T-helper 2 cell treated with Interferon-gamma antibody and Interleukin-4, amounts not matched to agents 5 μg/mL and 100 μg/mL, for 36 hours (primary cell): ENCODE measurements at regions not wholly inside any gene's neighbourhood (a gene's known extent, or its start where the extent isn't known, plus 50 kb on each side); places are given as distances from the start of the nearest gene placed in this dataset.

ENCODE experiments used
- DNase-seq: peaks from one replicate; pipeline ENCODE4 v3.0.0; 2021; ENCODE audit warnings: low spot score
- H3K27ac Mint-ChIP-seq: one replicate; pipeline ENCODE4 v1.8.0; 2021; ENCODE audit warnings: mild to moderate bottlenecking, mixed read lengths
- H3K27me3 Mint-ChIP-seq: one replicate; pipeline ENCODE4 v1.8.0; 2021; ENCODE audit warnings: low read depth, mixed read lengths
- H3K36me3 Mint-ChIP-seq: one replicate; pipeline ENCODE4 v1.8.0; 2021; ENCODE audit warnings: low read depth, mixed read lengths
- H3K4me1 Mint-ChIP-seq: one replicate; pipeline ENCODE4 v1.8.0; 2021; ENCODE audit warnings: low read depth, mixed read lengths
- H3K4me3 Mint-ChIP-seq: one replicate; pipeline ENCODE4 v1.8.0; 2022; ENCODE audit warnings: mild to moderate bottlenecking, moderate library complexity, mixed read lengths
- H3K9me3 Mint-ChIP-seq: one replicate; pipeline ENCODE4 v1.8.0; 2021; ENCODE audit warnings: mixed read lengths

DNA sequence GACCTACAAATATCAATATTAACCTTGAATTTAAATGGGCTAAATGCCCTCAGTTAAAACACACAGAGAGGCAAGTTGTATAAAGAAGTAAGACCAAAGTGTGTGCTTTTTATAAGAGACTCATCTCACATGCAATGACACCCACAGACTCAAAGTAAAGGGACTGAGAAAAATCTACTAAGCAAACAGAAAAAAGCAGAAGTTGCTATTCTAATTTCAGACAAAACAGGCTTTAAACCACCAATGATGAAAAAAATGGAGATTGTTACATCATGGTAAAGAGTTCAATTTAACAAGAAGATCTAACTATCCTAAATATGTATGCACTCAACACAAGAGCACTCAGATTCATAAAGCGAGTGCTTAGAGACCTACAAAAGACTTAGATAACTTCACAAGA, 741.9 kb upstream of the MARCKS start:
- DNase-seq: no peak
- H3K27me3 Mint-ChIP-seq: no peaks in the 10 kb centered on the region
- no peaks in the 10 kb centered on the region for H3K4me1 Mint-ChIP-seq
- no peak overlapping the region for H3K4me3 Mint-ChIP-seq
- no peaks in the 10 kb centered on the region for H3K36me3 Mint-ChIP-seq
- no peak overlapping the region for H3K27ac Mint-ChIP-seq
- H3K9me3 Mint-ChIP-seq: peaks cover 9% of the 10 kb centered on the region

DNA sequence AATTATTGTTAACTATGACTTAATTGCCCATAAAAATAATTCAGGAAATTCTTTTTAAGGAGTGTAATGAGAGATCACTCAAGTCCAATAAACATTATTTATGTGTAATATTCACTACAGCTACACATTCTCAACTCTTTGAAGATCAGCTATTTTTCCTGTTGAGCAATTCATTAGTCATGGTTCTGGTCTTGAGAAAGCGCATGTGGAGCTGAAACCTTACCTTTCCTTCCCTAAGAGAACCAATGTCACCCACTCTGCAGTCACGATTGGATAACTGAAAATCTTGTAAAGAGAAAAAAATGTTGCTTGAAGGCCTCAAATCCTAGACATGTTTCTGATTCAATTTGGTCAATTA, 736.9 kb upstream of the MARCKS start:
- Mint-ChIP-seq H3K4me3 (no peak overlapping the region), H3K9me3 (no peaks in the 10 kb centered on the region), H3K27me3 (no peaks in the 10 kb centered on the region), H3K27ac (no peak overlapping the region), H3K4me1 (no peaks in the 10 kb centered on the region), H3K36me3 (no peaks in the 10 kb centered on the region)
- no peak for DNase-seq

DNA sequence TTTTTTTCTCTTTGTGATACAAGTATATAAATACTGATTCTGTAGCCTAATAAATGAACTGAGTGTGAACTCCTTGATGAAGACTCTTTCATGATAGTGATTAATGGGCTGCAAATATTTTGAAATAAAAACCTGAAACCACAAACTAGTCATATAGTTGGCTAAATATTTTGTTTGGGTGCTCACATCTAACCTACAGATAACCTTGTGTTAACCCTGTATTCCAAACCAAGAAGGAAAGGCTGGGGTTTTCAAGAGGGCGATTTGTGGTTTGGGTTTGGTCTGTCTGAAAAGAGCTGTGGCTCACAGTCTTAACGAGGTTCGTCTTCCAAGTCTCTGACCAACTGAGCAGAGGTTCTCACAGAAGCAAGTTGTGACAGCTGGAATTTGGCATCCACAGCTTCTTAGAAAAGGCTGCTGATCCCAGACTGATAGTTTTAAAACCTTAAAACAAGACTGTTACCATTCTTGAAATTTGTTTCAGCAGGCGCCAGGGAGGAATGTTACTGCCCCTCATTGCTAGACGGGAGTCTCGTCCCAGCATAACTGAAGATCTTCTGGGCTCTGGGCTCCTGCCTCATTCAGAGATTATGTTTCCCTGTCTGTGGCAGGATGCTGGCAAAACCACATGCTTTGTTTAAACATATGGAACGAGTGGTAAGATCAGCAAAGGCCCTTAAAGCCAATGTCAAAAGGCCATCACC, 736.4 kb upstream of the MARCKS start:
- no peak overlapping the region for H3K4me3 Mint-ChIP-seq
- H3K27ac Mint-ChIP-seq: no peak overlapping the region
- DNase-seq: no peak
- no peaks in the 10 kb centered on the region for H3K36me3 Mint-ChIP-seq
- H3K27me3 Mint-ChIP-seq: no peaks in the 10 kb centered on the region
- no peaks in the 10 kb centered on the region for H3K4me1 Mint-ChIP-seq
- no peaks in the 10 kb centered on the region for H3K9me3 Mint-ChIP-seq

DNA sequence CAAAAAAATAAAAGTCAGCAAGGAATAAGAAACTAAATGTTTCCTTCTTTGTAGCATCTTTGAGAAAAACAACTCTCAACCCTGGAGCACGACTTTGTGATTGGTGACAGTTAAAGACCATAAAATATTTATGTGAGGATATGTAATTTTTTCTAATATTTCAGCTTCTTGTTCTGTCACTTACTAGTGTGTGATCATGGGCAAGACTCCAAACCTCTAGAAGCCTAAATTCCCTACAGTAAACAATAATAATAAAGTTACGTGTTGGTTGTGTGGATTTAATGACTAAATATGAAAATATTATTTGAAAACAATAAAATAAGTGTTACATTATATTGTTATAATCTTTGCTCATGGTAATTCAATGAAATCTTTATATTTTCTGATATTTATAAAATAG, 735.6 kb upstream of the MARCKS start:
- no peaks in the 10 kb centered on the region for H3K4me1 Mint-ChIP-seq
- H3K4me3 Mint-ChIP-seq: no peak overlapping the region
- no peaks in the 10 kb centered on the region for H3K27me3 Mint-ChIP-seq
- H3K27ac Mint-ChIP-seq: no peak overlapping the region
- no peaks in the 10 kb centered on the region for H3K9me3 Mint-ChIP-seq
- no peak for DNase-seq
- H3K36me3 Mint-ChIP-seq: no peaks in the 10 kb centered on the region

DNA sequence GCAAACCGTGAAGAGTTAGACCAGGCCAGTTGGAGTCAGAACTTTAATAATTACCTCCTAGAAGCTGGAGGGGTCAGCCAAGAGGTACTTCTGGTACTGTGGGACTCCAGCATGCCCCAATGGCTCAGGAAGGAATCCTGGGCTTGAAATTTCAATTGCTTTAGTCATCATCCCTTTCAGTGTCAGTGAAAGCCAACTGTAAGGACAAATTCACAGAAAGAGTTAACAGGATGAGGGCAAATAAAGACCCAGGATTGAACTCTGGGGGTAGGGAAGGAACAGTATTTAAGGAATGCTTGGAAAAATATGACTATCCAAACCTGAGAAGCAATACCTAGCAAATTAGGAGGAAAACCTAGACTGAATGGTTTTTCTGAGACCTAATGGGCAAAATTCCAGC, 735.1 kb upstream of the MARCKS start:
- H3K9me3 Mint-ChIP-seq: no peaks in the 10 kb centered on the region
- no peak for DNase-seq

DNA sequence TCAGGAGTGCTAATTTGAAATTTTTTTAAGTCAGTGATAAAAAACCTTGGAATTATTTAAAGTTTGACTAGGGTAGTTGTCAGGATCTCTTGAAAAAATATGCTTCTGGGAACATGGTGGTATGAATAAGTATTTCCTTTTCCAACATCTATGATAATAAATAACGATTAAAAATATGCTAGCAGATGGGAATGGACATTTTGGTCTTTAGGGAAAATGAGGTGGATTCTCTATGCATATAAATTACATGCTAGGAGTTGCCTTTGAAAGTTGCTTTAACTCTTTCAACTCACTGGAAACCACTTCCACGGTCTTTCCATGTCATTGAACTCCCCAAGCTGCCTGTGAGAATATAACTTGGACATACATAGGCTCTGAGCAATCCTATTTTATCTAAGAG, 731.5 kb upstream of the MARCKS start:
- H3K27me3 Mint-ChIP-seq: no peaks in the 10 kb centered on the region
- no peak overlapping the region for H3K27ac Mint-ChIP-seq

More for the DNA sequence above, 735.1 kb upstream of the MARCKS start:
- no peak overlapping the region for H3K4me3 Mint-ChIP-seq
- H3K36me3 Mint-ChIP-seq: no peaks in the 10 kb centered on the region
- no peaks in the 10 kb centered on the region for H3K27me3 Mint-ChIP-seq
- H3K27ac Mint-ChIP-seq: no peak overlapping the region
- no peaks in the 10 kb centered on the region for H3K4me1 Mint-ChIP-seq

DNA sequence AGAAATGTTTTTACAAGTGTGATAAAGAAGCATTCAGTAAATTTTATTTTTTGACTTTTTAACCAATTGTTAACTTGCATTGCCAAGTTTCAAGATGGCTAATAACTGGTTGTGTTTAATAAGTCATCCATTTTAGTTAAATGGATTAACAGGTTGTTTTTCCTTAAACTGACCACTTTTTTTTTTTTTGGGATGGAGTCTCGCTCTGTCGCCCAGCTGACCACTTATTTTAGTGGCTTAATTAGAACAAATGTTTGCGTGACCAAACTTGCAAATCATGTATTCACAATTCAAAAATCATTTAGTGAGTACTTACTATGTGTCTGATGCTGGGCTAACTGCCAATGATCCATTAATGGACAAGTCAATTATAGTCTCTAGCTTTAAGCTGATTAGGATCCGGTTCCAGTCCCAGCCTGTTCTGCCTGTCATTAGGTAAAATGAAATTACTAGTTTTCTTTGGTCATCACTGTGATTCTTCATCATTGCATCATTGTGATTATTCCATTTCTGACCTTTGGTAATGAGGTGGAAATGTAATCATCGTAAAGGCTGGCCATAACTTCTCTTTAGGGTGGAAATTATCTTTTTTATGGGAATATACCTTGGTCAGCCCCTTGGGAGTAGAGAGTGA, 729.2 kb upstream of the MARCKS start:
- H3K27me3 Mint-ChIP-seq: no peaks in the 10 kb centered on the region
- H3K36me3 Mint-ChIP-seq: no peaks in the 10 kb centered on the region
- H3K9me3 Mint-ChIP-seq: no peaks in the 10 kb centered on the region
- no peaks in the 10 kb centered on the region for H3K4me1 Mint-ChIP-seq
- H3K4me3 Mint-ChIP-seq: no peak overlapping the region
- no peak overlapping the region for H3K27ac Mint-ChIP-seq
- no peak for DNase-seq

More for the DNA sequence above, 731.5 kb upstream of the MARCKS start:
- Mint-ChIP-seq H3K4me3 (no peak overlapping the region), H3K36me3 (no peaks in the 10 kb centered on the region), H3K9me3 (no peaks in the 10 kb centered on the region), H3K4me1 (no peaks in the 10 kb centered on the region)
- DNase-seq: no peak

DNA sequence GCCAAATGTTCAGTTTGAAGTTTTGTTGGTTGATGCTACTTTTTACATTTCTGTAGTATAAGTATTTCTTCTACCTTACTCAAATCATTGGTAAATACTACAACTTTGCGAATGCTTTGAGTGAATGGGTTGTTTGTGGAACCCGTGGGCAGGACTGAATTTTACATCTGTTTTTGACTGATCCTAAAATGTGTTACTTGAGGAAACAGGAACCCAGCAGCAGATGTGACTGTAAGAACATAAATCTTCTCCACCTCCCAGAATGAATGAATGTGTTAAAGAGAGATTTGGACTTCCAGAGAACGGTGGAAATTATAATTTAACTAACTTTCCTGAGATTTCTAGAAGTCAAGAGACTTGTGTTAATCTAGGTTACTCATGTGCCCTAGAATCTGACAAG, 728.5 kb upstream of the MARCKS start:
- Mint-ChIP-seq H3K27me3 (no peaks in the 10 kb centered on the region), H3K27ac (no peak overlapping the region), H3K4me3 (no peak overlapping the region), H3K36me3 (no peaks in the 10 kb centered on the region), H3K4me1 (no peaks in the 10 kb centered on the region), H3K9me3 (no peaks in the 10 kb centered on the region)
- no peak for DNase-seq

DNA sequence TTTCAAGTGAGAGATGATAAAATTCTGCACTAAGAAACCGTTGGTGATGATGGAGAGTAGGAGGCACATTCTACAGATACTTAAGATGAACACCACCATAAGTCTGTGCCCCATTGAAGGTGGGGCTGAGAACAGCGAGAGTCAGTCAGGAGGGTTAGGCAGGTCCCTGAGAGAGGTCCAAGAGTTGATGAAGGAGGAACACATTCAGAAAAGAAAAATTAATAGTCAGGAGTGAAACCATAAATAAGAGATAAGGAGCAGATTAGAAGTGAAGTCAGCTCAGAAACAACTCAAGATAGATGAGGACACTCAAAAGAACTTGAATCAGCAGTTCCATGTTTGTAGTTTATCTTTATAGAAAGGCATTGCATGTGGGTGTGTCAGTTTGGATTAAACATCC, 727.2 kb upstream of the MARCKS start:
- Mint-ChIP-seq H3K9me3 (no peaks in the 10 kb centered on the region), H3K36me3 (no peaks in the 10 kb centered on the region), H3K4me3 (no peak overlapping the region)

DNA sequence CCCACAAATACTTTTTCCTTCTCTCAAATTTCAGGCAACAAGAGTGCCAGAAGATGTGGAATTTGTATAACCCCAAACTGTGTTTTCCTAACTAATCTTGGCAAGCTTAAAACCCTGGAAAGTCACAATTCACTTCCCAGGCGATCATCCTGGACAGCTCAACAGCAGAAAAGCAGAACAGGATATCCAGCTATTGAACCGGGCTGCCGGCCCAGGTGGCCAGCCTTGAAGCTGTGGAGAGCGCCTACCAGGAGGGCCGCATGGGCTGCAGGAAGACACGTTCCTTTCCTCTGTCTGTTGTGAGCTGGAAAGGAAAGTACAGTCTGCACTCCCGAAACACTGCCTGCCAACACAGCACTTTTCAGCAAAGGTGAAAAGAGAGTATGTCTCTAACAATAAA, 719.7 kb upstream of the MARCKS start:
- Mint-ChIP-seq H3K27me3 (no peaks in the 10 kb centered on the region), H3K4me3 (no peak overlapping the region), H3K27ac (no peak overlapping the region), H3K36me3 (no peaks in the 10 kb centered on the region), H3K9me3 (no peaks in the 10 kb centered on the region), H3K4me1 (no peaks in the 10 kb centered on the region)
- DNase-seq: no peak

More for the DNA sequence above, 727.2 kb upstream of the MARCKS start:
- Mint-ChIP-seq H3K4me1 (no peaks in the 10 kb centered on the region), H3K27me3 (no peaks in the 10 kb centered on the region), H3K27ac (no peak overlapping the region)
- no peak for DNase-seq

DNA sequence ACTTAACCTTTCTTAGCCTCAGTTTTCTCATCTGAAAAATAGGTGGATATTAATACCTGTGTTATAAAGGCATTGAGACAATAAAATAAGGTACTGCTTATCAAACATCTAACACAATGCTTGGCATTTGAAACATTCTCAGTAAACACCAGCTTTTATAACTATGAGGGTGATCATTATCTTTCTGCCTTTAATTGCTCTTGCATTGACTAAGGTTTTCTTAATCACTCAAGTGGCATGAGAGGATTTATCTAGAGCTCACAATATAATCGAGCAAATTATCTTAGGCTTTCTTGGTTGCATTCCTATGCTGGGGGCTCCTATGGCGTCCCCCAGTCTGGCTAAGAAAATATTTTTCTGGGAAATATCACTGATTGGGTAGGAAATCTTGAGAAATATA, 716.4 kb upstream of the MARCKS start:
- no peak overlapping the region for H3K4me3 Mint-ChIP-seq
- H3K4me1 Mint-ChIP-seq: no peaks in the 10 kb centered on the region
- no peaks in the 10 kb centered on the region for H3K9me3 Mint-ChIP-seq
- H3K27me3 Mint-ChIP-seq: no peaks in the 10 kb centered on the region
- no peak for DNase-seq
- H3K36me3 Mint-ChIP-seq: no peaks in the 10 kb centered on the region
- no peak overlapping the region for H3K27ac Mint-ChIP-seq

DNA sequence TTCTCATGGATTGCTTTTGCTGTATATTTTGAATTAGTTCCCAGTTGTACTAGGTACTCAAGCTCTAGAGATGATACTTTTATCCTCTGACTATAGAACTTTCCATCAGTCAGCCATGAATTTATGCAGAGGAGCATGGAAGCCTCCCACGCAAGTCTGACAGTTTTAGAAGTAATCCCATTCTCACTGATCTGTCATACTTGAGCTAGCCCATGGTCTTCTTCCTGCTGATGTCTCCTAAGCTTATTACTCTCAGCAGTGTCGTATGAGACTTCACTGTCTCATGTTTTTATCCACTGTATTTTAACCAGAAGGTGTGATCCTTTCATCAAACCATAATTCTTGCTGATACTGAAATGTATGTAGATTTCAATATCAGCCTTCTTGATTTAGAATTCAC, 715.2 kb upstream of the MARCKS start:
- Mint-ChIP-seq H3K4me3 (no peak overlapping the region), H3K9me3 (no peaks in the 10 kb centered on the region), H3K27ac (no peak overlapping the region), H3K36me3 (no peaks in the 10 kb centered on the region), H3K4me1 (no peaks in the 10 kb centered on the region), H3K27me3 (no peaks in the 10 kb centered on the region)
- DNase-seq: no peak

DNA sequence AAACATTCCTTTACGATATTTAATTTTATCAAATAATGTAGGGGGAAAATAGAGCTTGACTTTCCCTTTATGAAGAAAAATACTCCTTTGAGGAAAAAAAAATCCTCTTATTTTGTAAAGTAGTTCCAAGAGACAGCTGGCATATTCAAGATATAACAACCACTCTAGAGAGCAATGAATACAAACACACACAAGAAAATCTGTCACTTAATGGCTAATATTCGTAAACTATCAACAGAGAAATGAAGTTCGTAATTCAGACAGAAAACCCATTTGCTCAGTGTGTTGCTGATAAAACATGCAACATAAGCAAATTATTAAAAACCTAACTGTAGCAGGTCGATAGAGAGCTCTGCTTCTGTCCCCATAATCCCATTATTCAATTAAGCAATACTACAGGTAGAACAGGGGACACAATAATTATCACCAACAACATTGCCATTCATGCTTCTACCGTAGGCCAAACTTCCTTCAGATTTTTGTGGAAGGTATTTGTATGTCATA, 714.4 kb upstream of the MARCKS start:
- Mint-ChIP-seq H3K4me3 (no peak overlapping the region), H3K27ac (no peak overlapping the region), H3K27me3 (no peaks in the 10 kb centered on the region), H3K9me3 (no peaks in the 10 kb centered on the region), H3K36me3 (no peaks in the 10 kb centered on the region), H3K4me1 (no peaks in the 10 kb centered on the region)
- DNase-seq: no peak

DNA sequence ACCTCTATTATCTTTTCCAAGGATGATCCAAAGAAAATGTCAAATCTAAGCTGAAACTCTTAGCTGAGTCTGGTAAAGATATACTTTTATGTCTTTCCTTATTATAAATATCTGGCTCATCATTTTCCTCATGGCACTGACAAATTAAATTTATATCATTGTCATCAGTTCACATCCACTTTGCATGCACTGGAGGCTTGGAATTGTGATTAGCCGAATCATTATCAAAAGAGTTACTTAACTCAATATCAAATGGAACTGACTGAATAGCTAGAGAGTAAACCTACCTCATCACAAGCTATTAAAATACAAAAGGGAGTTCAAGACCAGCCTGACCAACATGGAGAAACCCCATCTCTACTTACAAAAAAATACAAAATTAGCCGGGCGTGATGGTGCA, 713.9 kb upstream of the MARCKS start:
- Mint-ChIP-seq H3K36me3 (no peaks in the 10 kb centered on the region), H3K4me3 (no peak overlapping the region), H3K4me1 (no peaks in the 10 kb centered on the region), H3K9me3 (no peaks in the 10 kb centered on the region), H3K27me3 (no peaks in the 10 kb centered on the region), H3K27ac (no peak overlapping the region)
- no peak for DNase-seq

DNA sequence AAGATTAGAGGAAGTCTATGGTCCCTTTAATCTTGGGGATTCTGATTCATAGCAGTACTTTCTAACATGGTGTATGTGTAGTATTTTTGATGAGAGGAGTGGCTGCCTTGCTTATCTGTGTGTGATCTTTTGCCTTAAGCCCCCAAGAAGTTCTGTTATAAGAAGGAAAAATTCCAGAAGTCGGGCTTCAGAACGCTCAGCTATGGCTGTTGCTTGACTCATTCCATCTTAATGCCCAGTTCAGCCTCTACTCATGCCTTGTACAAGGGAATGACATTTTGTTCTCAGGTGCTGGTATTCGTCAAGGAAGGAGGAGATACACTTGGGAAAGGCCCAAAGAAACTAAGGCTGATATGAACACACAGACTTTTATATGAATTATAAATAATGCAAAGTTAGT, 713.0 kb upstream of the MARCKS start:
- no peaks in the 10 kb centered on the region for H3K36me3 Mint-ChIP-seq
- H3K4me3 Mint-ChIP-seq: no peak overlapping the region
- no peak for DNase-seq
- H3K27me3 Mint-ChIP-seq: no peaks in the 10 kb centered on the region
- H3K4me1 Mint-ChIP-seq: no peaks in the 10 kb centered on the region
- H3K27ac Mint-ChIP-seq: no peak overlapping the region
- H3K9me3 Mint-ChIP-seq: no peaks in the 10 kb centered on the region
